Omental fat pad (tissue), 3 donors: ENCODE measurements at regions not wholly inside any gene's neighbourhood (a gene's known extent, or its start where the extent isn't known, plus 50 kb on each side); places are given as distances from the start of the nearest gene placed in this dataset.

ENCODE experiments used
- ATAC-seq: fragments of 150-250 bp; one replicate; pipeline ENCODE4 v1.9.1; 2016; ENCODE audit warnings: mild to moderate bottlenecking, moderate library complexity; ENCODE audit not compliant: low FRiP score
- DNase-seq: peaks from one replicate; pipeline ENCODE4 v3.0.0-alpha.2; 2019; ENCODE audit warnings: low spot score
- TF ChIP-seq, protein P1 (sequence below), 3 donors: fragments of 450-650 bp; IDR thresholded peaks; one replicate each; pipeline ENCODE4 v1.5.1; 2016 to 2017; ENCODE audit warnings: antibody characterized with exemption in 3 of 3, mild to moderate bottlenecking in 3 of 3, moderate library complexity in 2 of 3

DNA sequence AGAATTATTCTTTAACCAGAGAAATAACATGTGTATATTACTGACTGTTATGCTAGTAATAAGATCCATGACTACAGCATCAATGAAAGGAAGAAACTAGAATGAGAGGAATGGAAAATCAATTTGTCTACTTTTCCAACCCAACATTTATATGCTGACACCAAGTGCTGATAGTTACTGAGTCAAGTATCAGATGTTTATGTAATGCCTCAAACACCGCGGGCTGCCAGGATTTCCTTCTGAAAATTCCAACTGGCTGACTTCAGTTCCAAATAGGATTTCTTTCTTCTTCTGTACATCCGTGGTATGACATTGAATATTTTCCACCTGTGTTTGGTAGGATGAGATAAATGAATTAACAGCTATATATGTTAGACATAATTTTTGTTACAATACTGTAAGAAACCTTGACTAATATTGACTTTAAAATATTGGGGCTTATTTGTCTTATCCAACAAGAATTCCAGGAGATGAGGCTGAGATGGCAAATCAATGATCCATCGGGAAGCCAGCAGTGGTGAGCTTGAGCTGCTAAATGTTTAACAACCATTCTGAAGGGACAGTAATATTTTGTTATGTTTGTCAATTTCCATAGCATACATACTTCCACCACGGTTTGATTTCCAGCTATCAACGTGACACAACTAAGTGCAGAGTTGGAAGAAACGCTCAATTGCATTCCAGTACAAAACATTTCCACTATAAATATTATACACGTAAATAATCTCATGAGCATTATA lies 435.2 kb upstream of the AUTS2 start:
- ATAC-seq (no peak), DNase-seq (no peak)
- TF ChIP-seq, protein P1, sequence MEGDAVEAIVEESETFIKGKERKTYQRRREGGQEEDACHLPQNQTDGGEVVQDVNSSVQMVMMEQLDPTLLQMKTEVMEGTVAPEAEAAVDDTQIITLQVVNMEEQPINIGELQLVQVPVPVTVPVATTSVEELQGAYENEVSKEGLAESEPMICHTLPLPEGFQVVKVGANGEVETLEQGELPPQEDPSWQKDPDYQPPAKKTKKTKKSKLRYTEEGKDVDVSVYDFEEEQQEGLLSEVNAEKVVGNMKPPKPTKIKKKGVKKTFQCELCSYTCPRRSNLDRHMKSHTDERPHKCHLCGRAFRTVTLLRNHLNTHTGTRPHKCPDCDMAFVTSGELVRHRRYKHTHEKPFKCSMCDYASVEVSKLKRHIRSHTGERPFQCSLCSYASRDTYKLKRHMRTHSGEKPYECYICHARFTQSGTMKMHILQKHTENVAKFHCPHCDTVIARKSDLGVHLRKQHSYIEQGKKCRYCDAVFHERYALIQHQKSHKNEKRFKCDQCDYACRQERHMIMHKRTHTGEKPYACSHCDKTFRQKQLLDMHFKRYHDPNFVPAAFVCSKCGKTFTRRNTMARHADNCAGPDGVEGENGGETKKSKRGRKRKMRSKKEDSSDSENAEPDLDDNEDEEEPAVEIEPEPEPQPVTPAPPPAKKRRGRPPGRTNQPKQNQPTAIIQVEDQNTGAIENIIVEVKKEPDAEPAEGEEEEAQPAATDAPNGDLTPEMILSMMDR (IDR thresholded peaks at IDR 0.05) = no peak

DNA sequence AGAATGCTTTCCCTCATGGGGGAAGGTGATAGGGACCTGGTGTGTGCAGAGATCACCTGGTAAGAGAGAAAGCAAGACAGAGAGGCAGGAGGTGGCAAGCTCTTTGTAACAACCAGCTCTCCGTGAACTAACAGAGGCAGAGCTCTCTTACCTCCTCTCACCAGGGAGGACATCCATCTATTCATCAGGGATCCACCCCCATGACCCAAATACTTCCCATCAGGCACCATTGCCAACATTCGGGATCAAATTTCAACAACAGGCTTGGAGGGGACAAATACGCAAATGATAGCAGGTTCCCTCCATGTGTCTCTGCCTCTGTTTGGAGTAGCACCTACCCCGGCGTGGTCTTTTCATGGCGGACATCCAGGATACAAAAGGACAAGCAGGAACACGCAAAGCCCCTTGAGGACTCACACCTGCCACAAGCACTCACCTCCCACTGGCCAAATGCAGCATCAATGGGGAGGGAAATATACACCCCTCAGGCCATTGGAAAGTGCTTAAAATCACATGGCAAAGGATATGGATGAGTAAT lies 431.2 kb upstream of the AUTS2 start:
- ATAC-seq (no peak), DNase-seq (no peak)
- TF ChIP-seq, protein P1 (IDR thresholded peaks at IDR 0.05) = no peak

DNA sequence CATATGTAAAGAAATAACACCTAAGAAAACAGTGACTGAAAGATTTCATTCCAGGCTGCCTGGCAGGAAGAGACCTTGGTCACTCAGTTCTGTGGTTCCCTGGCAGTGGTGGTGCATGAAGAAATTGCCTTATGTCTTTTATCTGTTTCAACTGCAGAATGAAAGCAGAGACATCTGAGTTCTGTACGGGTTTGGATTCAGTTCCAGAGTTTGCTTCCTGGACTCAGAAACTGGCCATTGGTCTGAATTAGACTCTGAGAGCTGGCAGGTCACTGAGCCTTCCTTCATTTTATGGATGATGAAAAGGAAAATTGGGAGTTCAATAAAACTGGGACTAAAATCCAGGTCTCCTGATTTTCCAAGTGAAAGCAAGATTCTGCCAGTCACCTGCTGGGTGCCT lies 428.9 kb upstream of the AUTS2 start:
- DNase-seq = no peak
- ATAC-seq = no peak
- TF ChIP-seq, protein P1 (IDR thresholded peaks at IDR 0.05) = no peak

DNA sequence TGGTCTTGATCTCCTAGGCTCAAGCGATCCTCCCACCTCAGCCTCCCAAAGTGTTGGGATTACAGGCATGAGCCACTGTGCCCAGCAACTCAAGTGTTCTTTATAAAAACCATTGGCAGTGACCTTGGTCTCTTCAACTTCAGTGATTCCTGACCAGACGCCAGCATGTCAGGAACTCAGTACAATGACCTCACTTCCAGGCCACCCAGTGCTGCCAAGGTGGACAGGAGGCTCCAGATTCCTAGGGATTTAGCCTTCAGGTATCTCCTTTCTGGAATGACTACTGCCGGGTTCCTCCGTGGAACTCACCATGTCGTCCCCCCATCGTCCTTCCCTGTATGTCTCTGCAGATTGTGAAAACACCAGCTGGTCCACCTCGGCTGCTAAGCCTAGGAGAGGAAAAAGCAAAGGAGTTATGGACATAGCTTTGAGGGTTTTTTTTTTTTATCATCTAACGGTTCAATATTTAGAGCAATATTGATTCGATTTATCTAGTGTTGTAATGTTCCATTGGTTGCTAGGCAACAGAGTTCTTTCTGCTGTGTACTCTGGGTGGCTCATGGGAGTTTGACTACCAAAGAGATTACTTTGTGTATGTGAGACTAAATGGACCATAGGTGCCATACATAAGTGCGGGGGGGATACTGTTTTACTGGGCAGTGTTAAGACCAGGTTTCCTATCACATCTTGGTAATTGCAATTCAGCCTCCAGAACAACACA lies 425.8 kb upstream of the AUTS2 start:
- DNase-seq (no peak), ATAC-seq (no peak)
- TF ChIP-seq, protein P1 (IDR thresholded peaks at IDR 0.05) = no peak

DNA sequence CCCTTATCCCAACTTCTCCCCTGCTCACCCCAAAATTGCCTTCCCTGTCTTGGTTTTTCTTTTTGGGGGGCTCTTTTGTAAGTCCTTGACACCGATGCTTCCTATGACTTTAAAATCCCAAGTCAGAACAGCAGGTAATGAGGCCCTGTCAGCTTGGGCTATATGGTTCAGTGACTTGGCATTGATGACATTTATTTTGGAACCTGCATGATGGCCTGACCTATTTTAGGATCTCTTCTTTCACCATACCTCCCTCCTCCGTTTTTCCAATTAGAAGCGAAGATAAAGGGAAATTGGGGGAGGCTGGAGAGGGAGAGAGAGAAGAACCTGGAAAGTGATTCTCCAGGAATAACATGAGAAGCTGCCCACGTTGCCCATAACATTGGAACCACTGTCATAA lies 424.9 kb upstream of the AUTS2 start:
- DNase-seq = no peak
- no peak for ATAC-seq
- TF ChIP-seq, protein P1 (IDR thresholded peaks at IDR 0.05) = no peak

DNA sequence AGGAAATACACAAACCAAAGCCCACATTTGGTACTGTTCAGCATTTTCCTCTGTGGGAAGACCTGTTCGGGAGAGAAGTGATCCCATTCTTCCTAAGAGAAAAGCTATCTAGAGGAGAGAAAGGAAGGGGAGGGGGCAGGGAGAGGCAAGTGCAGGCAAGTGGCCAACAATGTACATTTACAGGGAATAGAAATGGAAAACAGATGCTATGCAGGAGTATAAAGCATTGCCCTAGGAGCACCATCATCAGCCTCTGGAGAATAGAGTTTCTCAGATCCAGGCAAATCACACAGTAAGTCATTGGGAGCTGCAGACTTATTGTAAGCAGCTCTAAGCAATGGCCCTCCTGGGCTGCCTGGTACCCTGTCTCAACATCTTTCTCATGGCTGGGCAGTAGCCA lies 424.4 kb upstream of the AUTS2 start:
- TF ChIP-seq, protein P1 (IDR thresholded peaks at IDR 0.05) = no peak
- no peak for DNase-seq
- no peak for ATAC-seq
